ENCODE measurements at regions not wholly inside any gene's neighbourhood (a gene's known extent, or its start where the extent isn't known, plus 50 kb on each side); places are given as distances from the start of the nearest gene placed in this dataset.

- no peak overlapping the region for H3K4me2 ChIP-seq (ENCODE audit: low read length)
- no peaks in the 10 kb centered on the region for H3K79me2 ChIP-seq (ENCODE audit: control insufficient read depth, low read length)
- no peaks in the 10 kb centered on the region for H3K9me2 ChIP-seq (replicated peaks; ENCODE audit: control insufficient read depth, low read length)
- no peak for TF ChIP-seq CTCF (IDR thresholded peaks at IDR 0.05; ENCODE audit: low read depth, low read length, poor library complexity, severe bottlenecking)
- TF ChIP-seq EZH2phosphoT487 (IDR thresholded peaks at IDR 0.05; ENCODE audit: borderline replicate concordance, low read length), result no peak
- no peaks in the 10 kb centered on the region for H4K20me1 ChIP-seq (ENCODE audit: control insufficient read depth, insufficient read depth, low read depth, low read length)
- H3K36me3 ChIP-seq (ENCODE audit: control insufficient read depth, low read length), result no peaks in the 10 kb centered on the region
- H3F3A ChIP-seq (ENCODE audit: control insufficient read depth, insufficient read depth), result no peaks in the 10 kb centered on the region
- no peaks in the 10 kb centered on the region for H3K9me3 ChIP-seq (ENCODE audit: control insufficient read depth, insufficient read depth, low read length)
- H3K4me3 ChIP-seq (ENCODE audit: low read length), result no peak overlapping the region
- H3K27me3 ChIP-seq (ENCODE audit: control insufficient read depth, low read length), result no peaks in the 10 kb centered on the region; the same call in 1 of the 2 replicates
- H3K27ac ChIP-seq (ENCODE audit: low read depth, low read length), result no peak overlapping the region
- H3K4me1 ChIP-seq (ENCODE audit: control insufficient read depth, low read length), result no peaks in the 10 kb centered on the region
These were observed 640.1 kb downstream of the PTPRU start for GRCh38 chr1:29876441-29876840.

GRCh38 chr1:29875557-29876028 lies 639.3 kb downstream of the PTPRU start:
- H3K27me3 ChIP-seq (ENCODE audit: control insufficient read depth, low read length), result no peaks in the 10 kb centered on the region; the same call in 1 of the 2 replicates
- H4K20me1 ChIP-seq (ENCODE audit: control insufficient read depth, insufficient read depth, low read depth, low read length), result no peaks in the 10 kb centered on the region
- H3F3A ChIP-seq (ENCODE audit: control insufficient read depth, insufficient read depth), result no peaks in the 10 kb centered on the region
- no peaks in the 10 kb centered on the region for H3K4me1 ChIP-seq (ENCODE audit: control insufficient read depth, low read length)
- no peak overlapping the region for H3K4me3 ChIP-seq (ENCODE audit: low read length)
- TF ChIP-seq CTCF (IDR thresholded peaks at IDR 0.05; ENCODE audit: low read depth, low read length, poor library complexity, severe bottlenecking) (no peak), EZH2phosphoT487 (IDR thresholded peaks at IDR 0.05; ENCODE audit: borderline replicate concordance, low read length) (no peak)
- H3K79me2 ChIP-seq (ENCODE audit: control insufficient read depth, low read length), result no peaks in the 10 kb centered on the region
- no peaks in the 10 kb centered on the region for H3K9me2 ChIP-seq (replicated peaks; ENCODE audit: control insufficient read depth, low read length)
- H3K27ac ChIP-seq (ENCODE audit: low read depth, low read length), result no peak overlapping the region
- no peaks in the 10 kb centered on the region for H3K9me3 ChIP-seq (ENCODE audit: control insufficient read depth, insufficient read depth, low read length)
- H3K4me2 ChIP-seq (ENCODE audit: low read length), result no peak overlapping the region
- H3K36me3 ChIP-seq (ENCODE audit: control insufficient read depth, low read length), result no peaks in the 10 kb centered on the region

- Histone ChIP-seq H3K9me3 (ENCODE audit: control insufficient read depth, insufficient read depth, low read length) (no peaks in the 10 kb centered on the region), H3K4me1 (ENCODE audit: control insufficient read depth, low read length) (no peaks in the 10 kb centered on the region), H4K20me1 (ENCODE audit: control insufficient read depth, insufficient read depth, low read depth, low read length) (no peaks in the 10 kb centered on the region), H3K4me3 (ENCODE audit: low read length) (no peak overlapping the region), H3K27me3 (ENCODE audit: control insufficient read depth, low read length) (no peaks in the 10 kb centered on the region), H3K9me2 (replicated peaks; ENCODE audit: control insufficient read depth, low read length) (no peaks in the 10 kb centered on the region), H3K36me3 (ENCODE audit: control insufficient read depth, low read length) (no peaks in the 10 kb centered on the region), H3F3A (ENCODE audit: control insufficient read depth, insufficient read depth) (no peaks in the 10 kb centered on the region), H3K4me2 (ENCODE audit: low read length) (no peak overlapping the region), H3K27ac (ENCODE audit: low read depth, low read length) (no peak overlapping the region), H3K79me2 (ENCODE audit: control insufficient read depth, low read length) (no peaks in the 10 kb centered on the region)
- TF ChIP-seq EZH2phosphoT487 (IDR thresholded peaks at IDR 0.05; ENCODE audit: borderline replicate concordance, low read length), result no peak
- no peak for TF ChIP-seq CTCF (IDR thresholded peaks at IDR 0.05; ENCODE audit: low read depth, low read length, poor library complexity, severe bottlenecking)
These were observed 634.3 kb downstream of the PTPRU start for GRCh38 chr1:29870621-29871020.
